K562 (cell line): ENCODE measurements at regions not wholly inside any gene's neighbourhood (a gene's known extent, or its start where the extent isn't known, plus 50 kb on each side); places are given as distances from the start of the nearest gene placed in this dataset.

Experiments used
- ATAC-seq: fragments of 200-7000 bp; cut with Tn5 transposase; 3 replicates; pipeline ENCODE4 v1.9.1; 2020; ENCODE audit warnings: moderate library complexity
- BruUV-seq: library from RNA; stranded (reverse); fragments of 400-500 nt; replicated peaks from 2 replicates; lab custom pipeline; 2021; lab: Mats Ljungman, UMichigan
- CTCF ChIA-PET: fragments of 300-600 bp; formaldehyde crosslinking; extraction: SDS; loops from one replicate; lab custom pipeline; 2021; ENCODE audit warnings: low intra/inter-chr PET ratio; lab: Yijun Ruan, JAX
- POLR2A ChIA-PET: fragments of 300-600, 350-650 bp; sonication (Branson Sonifier 250); formaldehyde crosslinking; extraction: SDS; loops from one replicate; lab custom pipeline; 2021; ENCODE audit warnings: antibody characterized with exemption, inconsistent platforms; lab: Yijun Ruan, JAX
- DNase-seq, 4 experiments: peaks; one replicate each; pipeline versions ENCODE4 v3.0.0 to v3.0.0-alpha.2; 2011 to 2018; ENCODE audit warnings: low spot score in 3 of 4, mixed read lengths in 3 of 4; ENCODE audit errors: extremely low read depth in 1 of 4
- FAIRE-seq: peaks from 2 replicates; lab custom pipeline; 2011; peaks lifted over from hg19 to GRCh38; lab: Jason Lieb, UNC
- H2AFZ ChIP-seq: 2 replicates; pipeline ENCODE4 v1.6.0; 2011; ENCODE audit warnings: low read depth, low read length, control low read depth, inconsistent platforms
- H3K27ac ChIP-seq: fragments of 200-600 bp; 3 replicates; pipeline ENCODE4 v1.8.0; 2011; ENCODE audit warnings: low read depth, mild to moderate bottlenecking, control low read depth, inconsistent platforms, low read length, moderate library complexity, mixed read lengths; ENCODE audit errors: extremely low read depth
- H3K27me3 ChIP-seq, 2 experiments: fragments of 300-600 bp in 1 of 2; 2 replicates in 1 of 2; 3 replicates in 1 of 2; pipeline versions ENCODE4 v1.6.0 to v1.8.0; 2011; ENCODE audit warnings: inconsistent platforms in 2 of 2, low read length in 2 of 2, mild to moderate bottlenecking in 1 of 2, mixed read lengths in 1 of 2, moderate library complexity in 1 of 2; ENCODE audit not compliant: control insufficient read depth in 2 of 2, insufficient read depth in 2 of 2
- H3K36me3 ChIP-seq: fragments of 300-600 bp; 3 replicates; pipeline ENCODE4 v1.8.0; 2011; ENCODE audit warnings: mild to moderate bottlenecking, low read length, inconsistent platforms; ENCODE audit not compliant: control insufficient read depth, insufficient read depth
- H3K4me1 ChIP-seq, 2 experiments: fragments of 200-600 bp in 1 of 2; replicated peaks in 1 of 2; 2 replicates in 1 of 2; 3 replicates in 1 of 2; pipeline versions ENCODE4 v1.5.1 to v1.8.0; 2011; ENCODE audit warnings: inconsistent platforms in 2 of 2, low read length in 2 of 2, mild to moderate bottlenecking in 1 of 2, mixed read lengths in 1 of 2, moderate library complexity in 1 of 2; ENCODE audit not compliant: control insufficient read depth in 2 of 2, insufficient read depth in 2 of 2
- H3K4me2 ChIP-seq: 2 replicates; pipeline ENCODE4 v1.6.1; 2011; ENCODE audit warnings: low read length, control low read depth, inconsistent platforms, mixed read lengths; ENCODE audit not compliant: insufficient read depth
- H3K4me3 ChIP-seq: fragments of 200-600 bp; sonication (generic), shearing (Covaris generic); 2 replicates; pipeline ENCODE4 v1.5.1; 2016; ENCODE audit warnings: control low read depth, inconsistent platforms
- H3K79me2 ChIP-seq: fragments of 200-600 bp; 3 replicates; pipeline ENCODE4 v1.8.0; 2011; ENCODE audit warnings: low read length, inconsistent platforms; ENCODE audit not compliant: control insufficient read depth, insufficient read depth
- H3K9ac ChIP-seq, 2 experiments: 2 replicates each; pipeline versions ENCODE4 v1.6.0 to v1.6.1; 2011; ENCODE audit warnings: low read depth in 2 of 2, low read length in 2 of 2, control low read depth in 1 of 2, inconsistent platforms in 1 of 2, mild to moderate bottlenecking in 1 of 2, mixed read lengths in 1 of 2; ENCODE audit not compliant: insufficient read depth in 1 of 2
- H3K9me1 ChIP-seq: one replicate; pipeline ENCODE4 v1.6.0; 2011; ENCODE audit warnings: inconsistent platforms, mild to moderate bottlenecking, low read length, moderate library complexity; ENCODE audit not compliant: control insufficient read depth, insufficient read depth
- H3K9me3 ChIP-seq: replicated peaks from 2 replicates; pipeline ENCODE4 v1.5.1; 2011; ENCODE audit warnings: low read depth, low read length, inconsistent platforms; ENCODE audit not compliant: control insufficient read depth, insufficient read depth
- H4K20me1 ChIP-seq: replicated peaks from 2 replicates; pipeline ENCODE4 v1.6.1; 2011; ENCODE audit warnings: low read length, inconsistent platforms, mixed read lengths; ENCODE audit not compliant: control insufficient read depth, insufficient read depth
- ARID1B ChIP-seq: fragments of 450-650 bp; IDR thresholded peaks from 2 replicates; pipeline ENCODE4 v1.6.1; 2016; ENCODE audit warnings: antibody characterized with exemption, mild to moderate bottlenecking, inconsistent platforms
- BRF1 ChIP-seq: IDR thresholded peaks from 3 replicates; pipeline ENCODE4 v1.6.1; 2011; ENCODE audit warnings: borderline replicate concordance, mild to moderate bottlenecking; ENCODE audit not compliant: insufficient read length; ENCODE audit errors: extremely low read depth
- GATA2 ChIP-seq: sonication (generic); formaldehyde crosslinking; IDR thresholded peaks from 2 replicates; pipeline ENCODE4 v1.4.0; 2020; ENCODE audit warnings: mild to moderate bottlenecking, missing genetic modification reagents
- GATAD2B ChIP-seq: fragments of 450-650 bp; IDR thresholded peaks from 2 replicates; pipeline ENCODE4 v1.6.1; 2017; ENCODE audit warnings: mild to moderate bottlenecking, borderline replicate concordance
- HNRNPH1 ChIP-seq: fragments of 200-400 bp; formaldehyde crosslinking; optimal IDR thresholded peaks from 2 replicates; pipeline ENCODE3; 2017; ENCODE audit warnings: low read depth, mild to moderate bottlenecking, low read length, moderate library complexity
- IRF2 ChIP-seq: sonication (generic); formaldehyde crosslinking; IDR thresholded peaks from 2 replicates; pipeline ENCODE4 v1.8.1; 2022; ENCODE audit warnings: mild to moderate bottlenecking, missing genetic modification reagents
- JUNB ChIP-seq: fragments of 450-650 bp; formaldehyde crosslinking; conservative IDR thresholded peaks from 2 replicates; pipeline ENCODE4 v1.4.0; 2020; ENCODE audit warnings: mild to moderate bottlenecking
- MLLT1 ChIP-seq, 2 experiments: fragments of 450-650 bp; IDR thresholded peaks; 2 replicates each; pipeline ENCODE4 v1.6.1; 2016
- NEUROD1 ChIP-seq: fragments of 150-350 bp; IDR thresholded peaks from 2 replicates; pipeline ENCODE4 v1.6.1; 2014; ENCODE audit warnings: borderline replicate concordance, low read length, low read depth; ENCODE audit not compliant: partially characterized antibody
- PTTG1 ChIP-seq: fragments of 450-650 bp; IDR thresholded peaks from 2 replicates; pipeline ENCODE4 v1.6.1; 2016; ENCODE audit warnings: low read depth, mild to moderate bottlenecking, missing genetic modification characterization, missing compliant biosample characterization
- PYGO2 ChIP-seq: fragments of 450-650 bp; IDR thresholded peaks from 2 replicates; pipeline ENCODE4 v1.6.1; 2016; ENCODE audit warnings: mild to moderate bottlenecking, missing genetic modification characterization, moderate library complexity, missing compliant biosample characterization
- TFAM ChIP-seq: fragments of 250-450 bp; sonication (Bioruptor Pico); conservative IDR thresholded peaks from 2 replicates; pipeline ENCODE4 v1.5.0; 2021; ENCODE audit warnings: mild to moderate bottlenecking, moderate library complexity
- ZNF263 ChIP-seq: sonication (generic); formaldehyde crosslinking; IDR thresholded peaks from 2 replicates; pipeline ENCODE4 v1.8.0; 2022; ENCODE audit warnings: mild to moderate bottlenecking, missing genetic modification reagents, borderline replicate concordance
- ZNF384 ChIP-seq: IDR thresholded peaks from 2 replicates; pipeline ENCODE4 v1.6.1; 2012; ENCODE audit warnings: low read depth, low read length, improper control_type of control experiment
- WGBS: fragments of 100-300 bp; shearing (Covaris generic); methylation state at CpG from one replicate; pipeline ENCODE4 v1.1.6; 2016; ENCODE audit warnings: low coverage, mixed read lengths; ENCODE audit not compliant: insufficient coverage; ENCODE audit errors: missing lambda C conversion rate; 5-methylcytosine and 5-hydroxymethylcytosine counted together
- in situ Hi-C: fragments of 300-500 bp; cut with MboI; formaldehyde crosslinking; loops from 4 replicates; pipeline ENCODE4 v1.15.0; 2018; ENCODE audit warnings: inconsistent platforms, mixed read lengths
- intact Hi-C: fragments of 100-400 bp; cut with micrococcal nuclease; formaldehyde crosslinking; loops from 2 replicates; pipeline ENCODE4 v1.14.2; 2022
- TF ChIP-seq, protein P1 (sequence below): sonication (generic); formaldehyde crosslinking; IDR thresholded peaks from 2 replicates; pipeline ENCODE4 v1.8.0; 2022; ENCODE audit warnings: mild to moderate bottlenecking, missing genetic modification reagents

- Histone ChIP-seq H3K4me3 (no peak overlapping the region), H4K20me1 (no peaks in the 10 kb centered on the region), H3K9ac (no peak overlapping the region), H3K4me1 (no peaks in the 10 kb centered on the region), H3K9me1 (no peaks in the 10 kb centered on the region), H3K27me3 (peaks cover 5 to 46% of the 10 kb centered on the region in 2 experiments; a peak in 3 of 5 replicates), H3K36me3 (no peaks in the 10 kb centered on the region), H3K9me3 (no peaks in the 10 kb centered on the region), H3K79me2 (no peaks in the 10 kb centered on the region), H2AFZ (no peak overlapping the region), H3K27ac (no peak overlapping the region), H3K4me2 (no peak overlapping the region)
- no peak for TF ChIP-seq IRF2 (CRISPR knock-in tag)
- TF ChIP-seq BRF1 = no peak
- no peak for TF ChIP-seq TFAM (CRISPR knock-in tag)
- TF ChIP-seq GATA2 (CRISPR knock-in tag) = no peak
- no peak for TF ChIP-seq NEUROD1
- TF ChIP-seq, protein P1, sequence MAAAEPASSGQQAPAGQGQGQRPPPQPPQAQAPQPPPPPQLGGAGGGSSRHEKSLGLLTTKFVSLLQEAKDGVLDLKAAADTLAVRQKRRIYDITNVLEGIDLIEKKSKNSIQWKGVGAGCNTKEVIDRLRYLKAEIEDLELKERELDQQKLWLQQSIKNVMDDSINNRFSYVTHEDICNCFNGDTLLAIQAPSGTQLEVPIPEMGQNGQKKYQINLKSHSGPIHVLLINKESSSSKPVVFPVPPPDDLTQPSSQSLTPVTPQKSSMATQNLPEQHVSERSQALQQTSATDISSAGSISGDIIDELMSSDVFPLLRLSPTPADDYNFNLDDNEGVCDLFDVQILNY (CRISPR knock-in tag) = no peak
- no peak for TF ChIP-seq PYGO2 (tag)
- TF ChIP-seq ARID1B = no peak
- no peak for TF ChIP-seq MLLT1 (IDR thresholded peaks at IDR 0.05)
- TF ChIP-seq ZNF263 = no peak
- no peak for TF ChIP-seq GATAD2B
- TF ChIP-seq PTTG1 (tag) = no peak
- no peak for TF ChIP-seq JUNB (CRISPR knock-in tag)
- no peak for TF ChIP-seq ZNF384
- TF ChIP-seq HNRNPH1 = no peak
- POLR2A ChIA-PET = no interaction called here
- in situ Hi-C loops (no loop called here), intact Hi-C loops (no loop called here)
- CTCF ChIA-PET = no interaction called here
- BruUV-seq = no TSS peak
- 5% methylated on average over 7 of the region's 8 CpGs for WGBS
- ATAC-seq = peak; percentile 47; the same call in 1 of the 3 replicates
- FAIRE-seq = no peak
- no peak for DNase-seq
These were observed 79.6 kb downstream of the PDCL3 start for GRCh38 chr2:100642425-100642824.
